ENCODE measurements at regions not wholly inside any gene's neighbourhood (a gene's known extent, or its start where the extent isn't known, plus 50 kb on each side); places are given as distances from the start of the nearest gene placed in this dataset.
"Not testable (repeated sequence)": the region's sequence is repeated elsewhere in the genome, so short reads cannot be mapped to it uniquely, and the experiment has no call there.

- DNase-seq = no peak
Measured at GRCh38 chr5:165370794-165371193, 1865.4 kb downstream of the MAT2B start.

GRCh38 chr5:165375201-165375600 lies 1869.8 kb downstream of the MAT2B start:
- no peak for DNase-seq

- DNase-seq = no peak
Measured at GRCh38 chr5:165393839-165394238, 1888.4 kb downstream of the MAT2B start.

GRCh38 chr5:165397516-165397915 lies 1892.1 kb downstream of the MAT2B start:
- no peak for DNase-seq

- no peak for DNase-seq
Measured at GRCh38 chr5:165400086-165400485, 1894.7 kb downstream of the MAT2B start.

GRCh38 chr5:165404917-165405316 lies 1899.5 kb downstream of the MAT2B start:
- no peak for DNase-seq

- no peak for DNase-seq
Measured at GRCh38 chr5:165405340-165405739, 1899.9 kb downstream of the MAT2B start.

GRCh38 chr5:165407352-165407751 lies 1901.9 kb downstream of the MAT2B start:
- no peak for DNase-seq

GRCh38 chr5:165410476-165410875 lies 1905.1 kb downstream of the MAT2B start:
- DNase-seq = no peak

GRCh38 chr5:165411532-165411931 lies 1906.1 kb downstream of the MAT2B start:
- not testable (repeated sequence) for DNase-seq

GRCh38 chr5:165420493-165420892 lies 1915.1 kb downstream of the MAT2B start:
- no peak for DNase-seq

- DNase-seq = no peak
Measured at GRCh38 chr5:165423697-165424299, 1918.4 kb downstream of the MAT2B start.

- DNase-seq = no peak
Measured at GRCh38 chr5:165425594-165425993, 1920.2 kb downstream of the MAT2B start.

- no peak for DNase-seq
Measured at GRCh38 chr5:165448753-165449152, 1943.3 kb downstream of the MAT2B start.

GRCh38 chr5:165457859-165458481 lies 1952.6 kb downstream of the MAT2B start:
- DNase-seq = no peak

- DNase-seq = no peak
Measured at GRCh38 chr5:165459232-165459631, 1953.8 kb downstream of the MAT2B start.

- no peak for DNase-seq
Measured at GRCh38 chr5:165460911-165461310, 1955.5 kb downstream of the MAT2B start.

GRCh38 chr5:165477546-165477945 lies 1972.1 kb downstream of the MAT2B start:
- DNase-seq = peak; percentile 71 to 86 (median 73)

GRCh38 chr5:165495829-165496380 lies 1990.5 kb downstream of the MAT2B start:
- peak in 1 of 3 donors; percentile 20 for DNase-seq

GRCh38 chr5:165497707-165498106 lies 1992.3 kb downstream of the MAT2B start:
- DNase-seq = no peak

GRCh38 chr5:165502893-165503691 lies 1997.7 kb downstream of the MAT2B start:
- no peak for DNase-seq

GRCh38 chr5:165504674-165505073 lies 1999.3 kb downstream of the MAT2B start:
- peak in 1 of 3 donors; percentile 30 for DNase-seq

GRCh38 chr5:165508286-165508685 lies 2002.9 kb downstream of the MAT2B start:
- no peak for DNase-seq

All from muscle of back (tissue), 3 donors.